OCI-LY3 (cell line): ENCODE measurements at regions not wholly inside any gene's neighbourhood (a gene's known extent, or its start where the extent isn't known, plus 50 kb on each side); places are given as distances from the start of the nearest gene placed in this dataset.

Source experiments
- EZH2phosphoT487 ChIP-seq: fragments of 200-600 bp; shearing (Covaris generic); IDR thresholded peaks from 2 replicates; pipeline ENCODE4 v1.6.1; 2018; ENCODE audit warnings: antibody characterized with exemption, mixed run types, low read depth
- TF ChIP-seq, protein P1 (sequence below): fragments of 200-600, 300-600 bp; sonication (generic); IDR thresholded peaks from 2 replicates; pipeline ENCODE4 v1.5.1; 2014; ENCODE audit warnings: antibody characterized with exemption, low read length, low read depth

DNA sequence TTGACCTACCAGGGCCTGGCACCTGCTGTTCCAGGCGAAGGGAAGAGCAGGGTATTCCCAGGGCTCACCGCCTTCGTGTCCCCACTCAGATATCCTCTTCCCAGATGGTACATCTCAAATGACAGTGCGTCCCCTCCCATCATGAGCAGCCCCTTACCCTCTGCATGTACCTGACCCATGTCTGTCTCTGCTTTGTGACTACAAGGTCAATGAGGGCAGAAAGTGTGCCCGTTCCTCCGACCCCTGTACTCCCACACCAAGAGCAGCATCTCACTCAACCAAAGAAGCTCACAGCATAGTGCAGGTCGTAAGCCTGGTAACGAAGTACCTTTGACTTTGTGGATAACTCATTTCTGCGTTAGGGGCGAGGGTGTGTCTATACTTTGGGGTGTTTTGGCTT is 142.6 kb downstream of the KATNIP start:
- TF ChIP-seq, protein P1, sequence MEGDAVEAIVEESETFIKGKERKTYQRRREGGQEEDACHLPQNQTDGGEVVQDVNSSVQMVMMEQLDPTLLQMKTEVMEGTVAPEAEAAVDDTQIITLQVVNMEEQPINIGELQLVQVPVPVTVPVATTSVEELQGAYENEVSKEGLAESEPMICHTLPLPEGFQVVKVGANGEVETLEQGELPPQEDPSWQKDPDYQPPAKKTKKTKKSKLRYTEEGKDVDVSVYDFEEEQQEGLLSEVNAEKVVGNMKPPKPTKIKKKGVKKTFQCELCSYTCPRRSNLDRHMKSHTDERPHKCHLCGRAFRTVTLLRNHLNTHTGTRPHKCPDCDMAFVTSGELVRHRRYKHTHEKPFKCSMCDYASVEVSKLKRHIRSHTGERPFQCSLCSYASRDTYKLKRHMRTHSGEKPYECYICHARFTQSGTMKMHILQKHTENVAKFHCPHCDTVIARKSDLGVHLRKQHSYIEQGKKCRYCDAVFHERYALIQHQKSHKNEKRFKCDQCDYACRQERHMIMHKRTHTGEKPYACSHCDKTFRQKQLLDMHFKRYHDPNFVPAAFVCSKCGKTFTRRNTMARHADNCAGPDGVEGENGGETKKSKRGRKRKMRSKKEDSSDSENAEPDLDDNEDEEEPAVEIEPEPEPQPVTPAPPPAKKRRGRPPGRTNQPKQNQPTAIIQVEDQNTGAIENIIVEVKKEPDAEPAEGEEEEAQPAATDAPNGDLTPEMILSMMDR, result no peak
- TF ChIP-seq EZH2phosphoT487, result no peak
